ENCODE measurements at regions not wholly inside any gene's neighbourhood (a gene's known extent, or its start where the extent isn't known, plus 50 kb on each side); places are given as distances from the start of the nearest gene placed in this dataset.

DNA sequence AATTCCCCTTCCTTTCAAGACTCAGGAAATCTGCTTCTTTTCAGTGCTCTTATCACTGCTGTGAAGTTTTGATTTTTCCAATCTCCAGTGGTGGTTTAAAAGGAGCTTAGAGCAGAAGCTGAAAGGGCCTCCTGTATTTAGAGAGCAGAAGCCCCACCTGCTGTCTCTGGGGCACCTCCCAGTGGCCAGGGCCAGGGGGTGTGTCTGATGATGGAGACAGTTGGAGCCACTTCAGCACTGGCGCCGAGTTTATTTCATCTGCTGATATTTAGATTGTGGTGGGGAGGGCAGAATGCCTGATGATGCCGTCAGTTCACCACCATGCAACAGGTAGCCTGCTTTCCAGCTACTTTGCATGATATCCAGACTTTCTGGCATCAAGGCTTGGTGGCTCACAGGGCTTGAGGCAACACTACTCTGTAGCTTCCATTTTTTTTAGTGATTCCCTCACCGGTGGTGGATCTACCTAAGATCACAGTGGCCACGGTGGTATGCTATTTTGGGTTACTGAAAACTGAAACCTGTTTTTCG is 371.9 kb downstream of the KCNRG start:
- TF ChIP-seq, protein P1, sequence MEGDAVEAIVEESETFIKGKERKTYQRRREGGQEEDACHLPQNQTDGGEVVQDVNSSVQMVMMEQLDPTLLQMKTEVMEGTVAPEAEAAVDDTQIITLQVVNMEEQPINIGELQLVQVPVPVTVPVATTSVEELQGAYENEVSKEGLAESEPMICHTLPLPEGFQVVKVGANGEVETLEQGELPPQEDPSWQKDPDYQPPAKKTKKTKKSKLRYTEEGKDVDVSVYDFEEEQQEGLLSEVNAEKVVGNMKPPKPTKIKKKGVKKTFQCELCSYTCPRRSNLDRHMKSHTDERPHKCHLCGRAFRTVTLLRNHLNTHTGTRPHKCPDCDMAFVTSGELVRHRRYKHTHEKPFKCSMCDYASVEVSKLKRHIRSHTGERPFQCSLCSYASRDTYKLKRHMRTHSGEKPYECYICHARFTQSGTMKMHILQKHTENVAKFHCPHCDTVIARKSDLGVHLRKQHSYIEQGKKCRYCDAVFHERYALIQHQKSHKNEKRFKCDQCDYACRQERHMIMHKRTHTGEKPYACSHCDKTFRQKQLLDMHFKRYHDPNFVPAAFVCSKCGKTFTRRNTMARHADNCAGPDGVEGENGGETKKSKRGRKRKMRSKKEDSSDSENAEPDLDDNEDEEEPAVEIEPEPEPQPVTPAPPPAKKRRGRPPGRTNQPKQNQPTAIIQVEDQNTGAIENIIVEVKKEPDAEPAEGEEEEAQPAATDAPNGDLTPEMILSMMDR (IDR thresholded peaks at IDR 0.05), result peak; percentile 57
- TF ChIP-seq ZFX (IDR thresholded peaks at IDR 0.05; ENCODE audit: borderline replicate concordance), result no peak
